GM12878 (cell line): ENCODE measurements at regions not wholly inside any gene's neighbourhood (a gene's known extent, or its start where the extent isn't known, plus 50 kb on each side); places are given as distances from the start of the nearest gene placed in this dataset.

Experiments
- ATAC-seq: fragments of 200-7000 bp; cut with Tn5 transposase; 3 replicates; pipeline ENCODE4 v1.9.1; 2020; ENCODE audit warnings: mild to moderate bottlenecking, moderate library complexity
- BruUV-seq: library from RNA; stranded (reverse); fragments of 400-500 nt; replicated peaks from 2 replicates; lab custom pipeline; 2021; lab: Mats Ljungman, UMichigan
- CTCF ChIA-PET: fragments of 300-600 bp; sonication (Branson Sonifier 250); formaldehyde crosslinking; extraction: SDS; loops from one replicate; lab custom pipeline; 2021; ENCODE audit warnings: inconsistent platforms; lab: Yijun Ruan, JAX
- POLR2A ChIA-PET: fragments of 350-600 bp; formaldehyde crosslinking; extraction: SDS; loops from one replicate; lab custom pipeline; 2021; ENCODE audit warnings: inconsistent platforms; lab: Charles Lee
- RAD21 ChIA-PET: fragments of 300-600 bp; sonication (Branson Sonifier 250); formaldehyde crosslinking; loops from one replicate; lab custom pipeline; 2023; ENCODE audit warnings: antibody characterized with exemption; ENCODE audit not compliant: unreplicated experiment; lab: Charles Lee
- SMC1A ChIA-PET: fragments of 300-600 bp; sonication (Branson Sonifier 250); formaldehyde crosslinking; loops from one replicate; lab custom pipeline; 2023; ENCODE audit not compliant: unreplicated experiment, uncharacterized antibody; lab: Charles Lee
- DNase-seq: peaks from one replicate; pipeline ENCODE4 v3.0.0-alpha.2; 2011; ENCODE audit warnings: low read depth, low spot score
- FAIRE-seq: peaks from 3 replicates; lab custom pipeline; 2011; peaks lifted over from hg19 to GRCh38; lab: Jason Lieb, UNC
- H2AFZ ChIP-seq: 2 replicates; pipeline ENCODE4 v1.6.0; 2011; ENCODE audit warnings: low read depth, low read length, control low read depth; ENCODE audit not compliant: control insufficient read depth
- H3K27ac ChIP-seq: 2 replicates; pipeline ENCODE4 v1.5.1; 2011; ENCODE audit warnings: control low read depth; ENCODE audit not compliant: control insufficient read depth, insufficient read depth
- H3K27me3 ChIP-seq, 2 experiments: replicated peaks in 1 of 2; 2 replicates each; pipeline versions ENCODE4 v1.6.0 to v1.6.1; 2011; ENCODE audit warnings: low read length in 1 of 2; ENCODE audit not compliant: control insufficient read depth in 2 of 2, insufficient read depth in 2 of 2
- H3K36me3 ChIP-seq, 2 experiments: 2 replicates each; pipeline ENCODE4 v1.5.1; 2011; ENCODE audit warnings: low read length in 1 of 2; ENCODE audit not compliant: control insufficient read depth in 2 of 2, insufficient read depth in 2 of 2
- H3K4me1 ChIP-seq: 2 replicates; pipeline ENCODE4 v1.6.1; 2011; ENCODE audit warnings: mild to moderate bottlenecking, low read length, moderate library complexity, mixed read lengths; ENCODE audit not compliant: control insufficient read depth, insufficient read depth
- H3K4me2 ChIP-seq: 2 replicates; pipeline ENCODE4 v1.6.0; 2011; ENCODE audit warnings: control low read depth; ENCODE audit not compliant: control insufficient read depth, insufficient read depth
- H3K4me3 ChIP-seq: fragments of 200-600 bp; sonication (generic); 2 replicates; pipeline ENCODE4 v1.5.1; 2016
- H3K79me2 ChIP-seq: 2 replicates; pipeline ENCODE4 v1.6.0; 2011; ENCODE audit warnings: low read length; ENCODE audit not compliant: control insufficient read depth, insufficient read depth
- H3K9ac ChIP-seq: 2 replicates; pipeline ENCODE4 v1.8.0; 2011; ENCODE audit warnings: low read length, control low read depth, mixed read lengths; ENCODE audit not compliant: control insufficient read depth, insufficient read depth
- H3K9me3 ChIP-seq: replicated peaks from 3 replicates; pipeline ENCODE4 v1.5.1; 2011; ENCODE audit warnings: mild to moderate bottlenecking, low read length; ENCODE audit not compliant: control insufficient read depth, insufficient read depth
- H4K20me1 ChIP-seq: 2 replicates; pipeline ENCODE4 v1.6.0; 2011; ENCODE audit not compliant: control insufficient read depth, insufficient read depth
- IRF4 ChIP-seq: IDR thresholded peaks from 2 replicates; pipeline ENCODE4 v1.6.1; 2011; ENCODE audit warnings: low read depth, low read length
- MYB ChIP-seq: fragments of 150-350 bp; IDR thresholded peaks from 2 replicates; pipeline ENCODE4 v1.6.1; 2014; ENCODE audit warnings: mild to moderate bottlenecking, low read depth, low read length, borderline replicate concordance
- NR2C1 ChIP-seq: fragments of 450-650 bp; IDR thresholded peaks from 2 replicates; pipeline ENCODE4 v1.6.1; 2017; ENCODE audit warnings: antibody characterized with exemption, mild to moderate bottlenecking, moderate library complexity
- SIN3A ChIP-seq: IDR thresholded peaks from 2 replicates; pipeline ENCODE4 v1.6.1; 2012; ENCODE audit warnings: low read depth, low read length, improper control_type of control experiment
- SUPT20H ChIP-seq: IDR thresholded peaks from 2 replicates; pipeline ENCODE4 v1.6.1; 2011; ENCODE audit warnings: low read depth, mild to moderate bottlenecking, low read length, moderate library complexity, borderline replicate concordance; ENCODE audit not compliant: control insufficient read depth
- TARDBP ChIP-seq: IDR thresholded peaks from 2 replicates; pipeline ENCODE4 v1.6.1; 2016; ENCODE audit warnings: borderline replicate concordance
- YBX1 ChIP-seq: fragments of 450-650 bp; IDR thresholded peaks from 2 replicates; pipeline ENCODE4 v1.6.1; 2016; ENCODE audit warnings: antibody characterized with exemption
- ZBED1 ChIP-seq: IDR thresholded peaks from 2 replicates; pipeline ENCODE4 v1.6.1; 2016; ENCODE audit warnings: borderline replicate concordance
- ZZZ3 ChIP-seq: IDR thresholded peaks from 2 replicates; pipeline ENCODE4 v1.6.1; 2011; ENCODE audit warnings: low read depth; ENCODE audit not compliant: control insufficient read depth, insufficient read length
- WGBS: methylation state at CpG from one replicate; pipeline ENCODE4 v1.1.6; 2016; ENCODE audit warnings: low lambda C conversion rate; ENCODE audit not compliant: insufficient replicate concordance, insufficient coverage; ENCODE audit errors: missing lambda C conversion rate; 5-methylcytosine and 5-hydroxymethylcytosine counted together
- in situ Hi-C: fragments of 300-500 bp; cut with MboI; formaldehyde crosslinking; loops from 9 replicates; pipeline ENCODE4 v1.14.3; 2018; ENCODE audit warnings: mixed read lengths
- intact Hi-C: fragments of 100-400 bp; cut with micrococcal nuclease; formaldehyde crosslinking; loops from one replicate; pipeline ENCODE4 v1.14.2; 2022; ENCODE audit not compliant: unreplicated experiment
- TF ChIP-seq, protein P1 (sequence below): fragments of 450-650 bp; conservative IDR thresholded peaks from 2 replicates; pipeline ENCODE4 v1.6.1; 2017; ENCODE audit warnings: mild to moderate bottlenecking, moderate library complexity
- TF ChIP-seq, protein P2 (sequence below): fragments of 450-650 bp; IDR thresholded peaks from 2 replicates; pipeline ENCODE4 v1.6.1; 2017; ENCODE audit warnings: low read depth, mild to moderate bottlenecking, moderate library complexity

- no peaks in the 10 kb centered on the region for H3K9me3 ChIP-seq
- H3K27me3 ChIP-seq: no peaks in the 10 kb centered on the region
- CTCF ChIA-PET: no interaction called here
- WGBS: 0% methylated on average over 1 of the region's 1 CpG
- H3K36me3 ChIP-seq: no peaks in the 10 kb centered on the region
- SMC1A ChIA-PET: no interaction called here
- H3K4me3 ChIP-seq: no peak overlapping the region
- H2AFZ ChIP-seq: no peak overlapping the region
- TF ChIP-seq SIN3A: no peak
- TF ChIP-seq NR2C1: no peak
- no peaks in the 10 kb centered on the region for H3K79me2 ChIP-seq
- H3K4me1 ChIP-seq: no peaks in the 10 kb centered on the region
- POLR2A ChIA-PET: no interaction called here
- ATAC-seq (no peak), FAIRE-seq (no peak), DNase-seq (no peak)
- no peak overlapping the region for H3K9ac ChIP-seq
- no peak overlapping the region for H3K4me2 ChIP-seq
- RAD21 ChIA-PET: no interaction called here
- H3K27ac ChIP-seq: no peak overlapping the region
- no TSS peak for BruUV-seq
- in situ Hi-C loops (no loop called here), intact Hi-C loops (no loop called here)
- H4K20me1 ChIP-seq: no peaks in the 10 kb centered on the region
These were observed 506.3 kb upstream of the IMPG1 start for GRCh38 chr6:76578746-76579145.

DNA sequence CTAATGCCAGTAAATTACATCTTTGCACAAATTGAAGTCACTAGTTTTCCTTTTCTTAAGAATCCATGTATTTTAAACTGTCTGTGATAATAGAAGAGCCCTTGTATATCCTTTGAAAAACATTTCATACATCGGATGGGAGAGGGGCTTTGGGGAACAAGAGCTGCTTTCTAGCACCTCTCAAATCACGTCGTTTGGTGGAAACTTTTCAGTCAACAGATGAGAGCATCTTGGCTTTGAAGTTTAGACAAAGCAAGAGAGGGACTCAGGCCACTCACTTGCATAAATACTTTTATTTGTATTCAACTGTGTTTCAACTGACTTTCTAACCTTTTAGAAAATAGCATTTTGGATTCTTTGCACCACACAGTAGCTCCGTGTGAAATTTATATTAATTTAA is 502.3 kb upstream of the IMPG1 start:
- Histone ChIP-seq H4K20me1 (no peaks in the 10 kb centered on the region), H3K4me3 (no peak overlapping the region)
- RAD21 ChIA-PET: no interaction called here
- CTCF ChIA-PET: interaction anchor here (1.0 kb wide), 1 partner anchor 9 kb away, joined by 3 read pairs; no protein-coding TSS in a partner anchor
- intact Hi-C loops: no loop called here
- TF ChIP-seq SUPT20H: no peak
- TF ChIP-seq TARDBP: no peak
- no peak for TF ChIP-seq ZZZ3
- TF ChIP-seq, protein P1, sequence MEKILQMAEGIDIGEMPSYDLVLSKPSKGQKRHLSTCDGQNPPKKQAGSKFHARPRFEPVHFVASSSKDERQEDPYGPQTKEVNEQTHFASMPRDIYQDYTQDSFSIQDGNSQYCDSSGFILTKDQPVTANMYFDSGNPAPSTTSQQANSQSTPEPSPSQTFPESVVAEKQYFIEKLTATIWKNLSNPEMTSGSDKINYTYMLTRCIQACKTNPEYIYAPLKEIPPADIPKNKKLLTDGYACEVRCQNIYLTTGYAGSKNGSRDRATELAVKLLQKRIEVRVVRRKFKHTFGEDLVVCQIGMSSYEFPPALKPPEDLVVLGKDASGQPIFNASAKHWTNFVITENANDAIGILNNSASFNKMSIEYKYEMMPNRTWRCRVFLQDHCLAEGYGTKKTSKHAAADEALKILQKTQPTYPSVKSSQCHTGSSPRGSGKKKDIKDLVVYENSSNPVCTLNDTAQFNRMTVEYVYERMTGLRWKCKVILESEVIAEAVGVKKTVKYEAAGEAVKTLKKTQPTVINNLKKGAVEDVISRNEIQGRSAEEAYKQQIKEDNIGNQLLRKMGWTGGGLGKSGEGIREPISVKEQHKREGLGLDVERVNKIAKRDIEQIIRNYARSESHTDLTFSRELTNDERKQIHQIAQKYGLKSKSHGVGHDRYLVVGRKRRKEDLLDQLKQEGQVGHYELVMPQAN: no peak
- no peak for TF ChIP-seq IRF4
- TF ChIP-seq, protein P2, sequence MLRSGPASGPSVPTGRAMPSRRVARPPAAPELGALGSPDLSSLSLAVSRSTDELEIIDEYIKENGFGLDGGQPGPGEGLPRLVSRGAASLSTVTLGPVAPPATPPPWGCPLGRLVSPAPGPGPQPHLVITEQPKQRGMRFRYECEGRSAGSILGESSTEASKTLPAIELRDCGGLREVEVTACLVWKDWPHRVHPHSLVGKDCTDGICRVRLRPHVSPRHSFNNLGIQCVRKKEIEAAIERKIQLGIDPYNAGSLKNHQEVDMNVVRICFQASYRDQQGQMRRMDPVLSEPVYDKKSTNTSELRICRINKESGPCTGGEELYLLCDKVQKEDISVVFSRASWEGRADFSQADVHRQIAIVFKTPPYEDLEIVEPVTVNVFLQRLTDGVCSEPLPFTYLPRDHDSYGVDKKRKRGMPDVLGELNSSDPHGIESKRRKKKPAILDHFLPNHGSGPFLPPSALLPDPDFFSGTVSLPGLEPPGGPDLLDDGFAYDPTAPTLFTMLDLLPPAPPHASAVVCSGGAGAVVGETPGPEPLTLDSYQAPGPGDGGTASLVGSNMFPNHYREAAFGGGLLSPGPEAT: no peak
- no peak for TF ChIP-seq MYB
- TF ChIP-seq YBX1: no peak
- TF ChIP-seq ZBED1: no peak
- TF ChIP-seq, all 136 proteins: peak for 0
- no peaks in the 10 kb centered on the region for H3K9me3 ChIP-seq
- DNase-seq: no peak
- H3K4me1 ChIP-seq: no peaks in the 10 kb centered on the region
- no peak overlapping the region for H3K27ac ChIP-seq
- H3K9ac ChIP-seq: no peak overlapping the region
- no TSS peak for BruUV-seq
- no peaks in the 10 kb centered on the region for H3K27me3 ChIP-seq
- no peak for FAIRE-seq
- no peak for ATAC-seq
- in situ Hi-C loops: no loop called here
- H3K79me2 ChIP-seq: no peaks in the 10 kb centered on the region
- no peak overlapping the region for H3K4me2 ChIP-seq
- no peaks in the 10 kb centered on the region for H3K36me3 ChIP-seq
- SMC1A ChIA-PET: interaction anchor here (1.2 kb wide), 1 partner anchor 11 kb away, joined by 5 read pairs; no protein-coding TSS in a partner anchor
- WGBS: 0% methylated on average over 4 of the region's 4 CpGs
- no peak overlapping the region for H2AFZ ChIP-seq
- POLR2A ChIA-PET: no interaction called here
